Mesothelial cell of epicardium (in vitro differentiated cells): ENCODE measurements at regions not wholly inside any gene's neighbourhood (a gene's known extent, or its start where the extent isn't known, plus 50 kb on each side); places are given as distances from the start of the nearest gene placed in this dataset.

Source experiments
- DNase-seq, 2 experiments: peaks; one replicate each; pipeline ENCODE4 v3.0.0; 2021; ENCODE audit warnings: low spot score in 2 of 2; ENCODE audit not compliant: unreplicated experiment in 2 of 2
- H3K27ac Mint-ChIP-seq: 2 replicates; pipeline ENCODE4 v1.8.0; 2021; ENCODE audit warnings: mixed read lengths
- H3K27me3 Mint-ChIP-seq: 2 replicates; pipeline ENCODE4 v1.8.0; 2021; ENCODE audit warnings: low read depth, mixed read lengths
- H3K36me3 Mint-ChIP-seq: 2 replicates; pipeline ENCODE4 v1.8.0; 2021; ENCODE audit warnings: mixed read lengths
- H3K4me1 Mint-ChIP-seq: 2 replicates; pipeline ENCODE4 v1.8.0; 2021; ENCODE audit warnings: mixed read lengths
- H3K4me3 Mint-ChIP-seq: 2 replicates; pipeline ENCODE4 v1.8.0; 2021; ENCODE audit warnings: mild to moderate bottlenecking, moderate library complexity, mixed read lengths
- H3K9me3 Mint-ChIP-seq: 2 replicates; pipeline ENCODE4 v1.8.0; 2021; ENCODE audit warnings: mixed read lengths
- TF ChIP-seq, protein P1 (sequence below): fragments of 200-600 bp; sonication (generic); IDR thresholded peaks from one replicate; pipeline ENCODE4 v1.5.0; 2021; ENCODE audit warnings: antibody characterized with exemption; ENCODE audit not compliant: unreplicated experiment

DNA sequence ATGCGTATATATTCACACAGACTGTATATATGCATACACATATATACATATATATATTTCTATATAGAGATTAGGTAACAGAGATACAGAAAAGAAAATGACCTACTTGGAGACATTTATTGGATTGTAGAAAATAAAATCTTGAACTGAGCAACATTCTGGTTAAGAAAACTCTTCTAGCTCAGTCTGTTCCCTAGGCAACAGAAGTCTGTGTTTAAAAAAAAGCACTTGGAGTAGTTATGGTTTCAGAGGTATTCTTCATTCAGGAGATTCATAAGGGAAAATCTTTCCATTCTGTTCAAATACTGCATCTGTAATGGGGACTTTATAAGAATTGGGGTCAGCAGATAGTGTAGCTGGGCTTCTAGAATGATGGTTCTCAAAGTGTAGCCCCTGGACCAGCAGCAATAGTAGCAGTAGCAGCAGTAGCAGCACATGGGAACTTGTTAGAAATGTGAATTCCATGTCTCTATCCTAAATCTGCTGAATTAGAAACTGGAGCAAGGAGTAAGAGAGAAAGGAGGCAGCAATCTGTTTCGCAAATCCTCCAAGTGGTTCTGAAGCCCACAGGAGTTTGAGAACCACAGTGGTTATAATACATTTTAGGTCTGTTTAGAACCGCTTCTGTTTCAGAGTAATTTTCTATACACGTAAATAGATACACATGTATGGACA is 112.8 kb upstream of the TMEM108 start:
- H3K36me3 Mint-ChIP-seq, result no peaks in the 10 kb centered on the region
- H3K27me3 Mint-ChIP-seq, result no peaks in the 10 kb centered on the region
- H3K9me3 Mint-ChIP-seq, result no peaks in the 10 kb centered on the region
- DNase-seq, result no peak
- TF ChIP-seq, protein P1, sequence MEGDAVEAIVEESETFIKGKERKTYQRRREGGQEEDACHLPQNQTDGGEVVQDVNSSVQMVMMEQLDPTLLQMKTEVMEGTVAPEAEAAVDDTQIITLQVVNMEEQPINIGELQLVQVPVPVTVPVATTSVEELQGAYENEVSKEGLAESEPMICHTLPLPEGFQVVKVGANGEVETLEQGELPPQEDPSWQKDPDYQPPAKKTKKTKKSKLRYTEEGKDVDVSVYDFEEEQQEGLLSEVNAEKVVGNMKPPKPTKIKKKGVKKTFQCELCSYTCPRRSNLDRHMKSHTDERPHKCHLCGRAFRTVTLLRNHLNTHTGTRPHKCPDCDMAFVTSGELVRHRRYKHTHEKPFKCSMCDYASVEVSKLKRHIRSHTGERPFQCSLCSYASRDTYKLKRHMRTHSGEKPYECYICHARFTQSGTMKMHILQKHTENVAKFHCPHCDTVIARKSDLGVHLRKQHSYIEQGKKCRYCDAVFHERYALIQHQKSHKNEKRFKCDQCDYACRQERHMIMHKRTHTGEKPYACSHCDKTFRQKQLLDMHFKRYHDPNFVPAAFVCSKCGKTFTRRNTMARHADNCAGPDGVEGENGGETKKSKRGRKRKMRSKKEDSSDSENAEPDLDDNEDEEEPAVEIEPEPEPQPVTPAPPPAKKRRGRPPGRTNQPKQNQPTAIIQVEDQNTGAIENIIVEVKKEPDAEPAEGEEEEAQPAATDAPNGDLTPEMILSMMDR, result no peak
- H3K4me3 Mint-ChIP-seq, result no peak overlapping the region
- no peaks in the 10 kb centered on the region for H3K4me1 Mint-ChIP-seq
- no peak overlapping the region for H3K27ac Mint-ChIP-seq

DNA sequence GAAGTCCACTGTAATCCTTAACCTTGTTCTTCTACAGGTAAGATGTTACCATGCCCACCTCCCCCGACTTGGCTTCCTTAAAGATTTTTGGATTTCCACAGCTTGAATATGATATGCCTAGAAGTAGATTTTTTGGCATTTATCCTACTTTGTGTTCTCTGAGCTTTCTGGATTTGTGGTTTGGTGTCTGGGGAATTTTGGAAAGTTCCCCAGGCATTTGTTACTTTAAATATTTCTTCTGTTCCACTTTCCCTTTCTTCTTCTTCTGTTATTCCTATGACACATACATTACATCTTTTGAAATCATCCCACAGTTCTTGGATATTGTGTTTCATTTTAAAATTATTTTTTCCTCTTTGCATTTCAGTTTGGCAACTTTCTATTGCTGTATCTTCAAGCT is 122.1 kb upstream of the TMEM108 start:
- Mint-ChIP-seq H3K4me3 (no peak overlapping the region), H3K27me3 (peaks cover 17% of the 10 kb centered on the region), H3K36me3 (no peaks in the 10 kb centered on the region), H3K9me3 (peaks cover 11% of the 10 kb centered on the region), H3K27ac (no peak overlapping the region), H3K4me1 (no peaks in the 10 kb centered on the region)
- DNase-seq, result no peak
- TF ChIP-seq, protein P1, result no peak

DNA sequence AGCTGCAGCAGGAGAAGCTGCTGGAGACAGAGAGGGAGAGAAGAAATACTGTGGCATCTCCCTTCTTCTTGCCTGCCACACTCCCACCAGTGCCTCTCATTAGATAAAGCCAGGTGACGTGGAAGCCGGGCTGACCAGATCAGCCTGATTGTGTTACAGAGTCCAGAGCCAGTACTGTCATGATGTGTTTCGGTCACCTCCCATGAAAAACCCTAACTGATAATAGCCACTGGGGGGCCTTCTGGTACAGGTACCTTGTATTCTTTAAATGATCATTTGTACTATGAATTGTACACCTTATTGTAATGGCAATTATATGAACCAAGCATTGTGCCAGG is 125.8 kb upstream of the TMEM108 start:
- Mint-ChIP-seq H3K27ac (no peak overlapping the region), H3K36me3 (no peaks in the 10 kb centered on the region), H3K4me3 (no peak overlapping the region), H3K4me1 (no peaks in the 10 kb centered on the region), H3K9me3 (peaks cover 11% of the 10 kb centered on the region), H3K27me3 (peaks cover 4% of the 10 kb centered on the region)
- DNase-seq, result no peak
- TF ChIP-seq, protein P1, result no peak

DNA sequence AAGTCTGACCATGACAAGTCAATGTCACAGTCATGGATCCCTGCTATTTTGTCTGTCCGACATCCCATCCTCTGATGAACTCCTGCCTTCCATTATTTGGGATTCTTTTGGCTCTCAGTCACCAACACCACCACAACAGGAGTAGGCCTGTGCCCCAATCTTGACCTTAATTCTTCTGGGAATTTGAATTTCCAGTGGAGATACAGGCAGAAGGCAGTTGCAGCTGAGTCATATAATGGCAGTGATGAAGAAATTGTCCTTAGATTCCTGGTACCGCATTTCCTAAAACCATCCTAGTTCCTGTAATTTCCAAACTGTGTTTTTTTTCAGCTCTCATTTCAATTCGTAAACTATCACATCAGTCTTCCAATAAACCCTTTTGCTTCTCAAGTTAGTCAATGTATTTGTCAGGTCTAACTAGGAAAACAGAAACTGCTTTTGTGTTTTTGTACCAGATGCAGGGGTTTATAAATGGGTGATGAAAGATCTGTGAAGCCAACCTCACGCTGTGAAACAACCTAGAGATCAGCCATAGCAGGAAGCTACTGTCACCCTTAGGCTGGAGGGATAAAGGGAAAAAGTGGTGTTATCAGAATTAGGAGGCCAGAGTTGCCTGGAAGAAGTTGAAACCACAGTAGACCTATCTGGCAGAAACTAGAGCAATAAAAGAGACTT is 126.3 kb upstream of the TMEM108 start:
- Mint-ChIP-seq H3K4me3 (no peak overlapping the region), H3K4me1 (no peaks in the 10 kb centered on the region), H3K27me3 (peaks cover 1% of the 10 kb centered on the region), H3K9me3 (peaks cover 11% of the 10 kb centered on the region), H3K27ac (no peak overlapping the region), H3K36me3 (no peaks in the 10 kb centered on the region)
- TF ChIP-seq, protein P1, result no peak
- no peak for DNase-seq

DNA sequence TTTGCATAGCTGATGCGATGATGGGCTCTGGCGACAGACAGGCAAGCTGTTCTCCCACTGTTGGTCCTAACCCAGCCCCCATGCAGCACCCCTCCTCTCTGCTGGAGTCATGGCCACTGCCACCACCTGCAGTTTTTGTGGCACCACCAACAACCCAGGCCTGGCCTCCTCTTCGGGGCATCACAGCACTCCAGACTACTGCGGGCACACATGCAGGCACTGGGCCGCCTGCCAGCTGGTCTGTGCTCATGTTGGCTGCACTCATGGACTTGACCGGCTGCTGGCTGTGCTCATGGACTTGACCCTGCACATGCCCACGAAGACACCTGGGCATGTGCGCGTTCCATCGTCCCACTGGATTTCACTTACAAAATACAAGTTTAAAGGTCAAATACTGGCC is 130.9 kb upstream of the TMEM108 start:
- DNase-seq, result no peak
- H3K27me3 Mint-ChIP-seq, result peaks cover 2% of the 10 kb centered on the region
- H3K27ac Mint-ChIP-seq, result no peak overlapping the region
- no peaks in the 10 kb centered on the region for H3K4me1 Mint-ChIP-seq
- TF ChIP-seq, protein P1, result no peak
- H3K4me3 Mint-ChIP-seq, result no peak overlapping the region
- no peaks in the 10 kb centered on the region for H3K36me3 Mint-ChIP-seq
- H3K9me3 Mint-ChIP-seq, result peaks cover 3% of the 10 kb centered on the region
